ENCODE measurements at regions not wholly inside any gene's neighbourhood (a gene's known extent, or its start where the extent isn't known, plus 50 kb on each side); places are given as distances from the start of the nearest gene placed in this dataset.

DNA sequence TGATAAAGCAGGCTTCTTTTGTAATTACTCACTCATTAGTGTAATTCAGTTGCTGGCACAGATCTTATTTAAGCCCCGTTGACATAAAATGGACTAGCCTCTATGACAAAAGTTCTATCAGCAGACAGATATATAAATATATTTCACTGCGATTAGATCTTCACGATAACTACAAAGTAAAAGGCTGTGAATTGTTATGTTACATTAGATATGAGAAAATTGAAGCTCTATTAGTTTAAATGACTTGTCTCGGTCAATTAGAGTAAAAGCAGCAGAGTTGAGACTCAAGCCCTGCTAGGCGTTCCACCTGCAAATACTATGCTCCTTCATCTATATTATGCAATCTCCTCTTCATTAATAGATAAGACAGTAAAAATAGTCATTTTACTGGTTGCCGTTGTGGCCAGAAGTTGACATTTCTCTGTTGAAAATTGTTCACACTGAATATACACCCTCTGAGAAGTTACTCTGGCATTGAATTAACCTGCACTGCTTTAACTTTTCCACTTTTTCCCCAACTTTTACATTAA, 136.7 kb downstream of the DKK1 start:
- Histone ChIP-seq H2AFZ (ENCODE audit: low read depth, low read length) (no peak overlapping the region), H3F3A (ENCODE audit: insufficient read depth, low read length, poor library complexity, severe bottlenecking) (no peaks in the 10 kb centered on the region), H3K4me3 (ENCODE audit: low read length) (no peak overlapping the region), H3K79me2 (replicated peaks; ENCODE audit: insufficient read depth, low read length) (no peaks in the 10 kb centered on the region), H3K9ac (ENCODE audit: low read length) (no peak overlapping the region), H3K9me2 (ENCODE audit: insufficient read depth, low read length) (no peaks in the 10 kb centered on the region), H3K9me3 (ENCODE audit: low read length) (no peaks in the 10 kb centered on the region), H3K27me3 (ENCODE audit: insufficient read depth, low read depth, low read length) (no peaks in the 10 kb centered on the region), H3K4me2 (ENCODE audit: low read length) (no peak overlapping the region), H3K36me3 (ENCODE audit: insufficient read depth, low read length) (no peaks in the 10 kb centered on the region), H3K27ac (ENCODE audit: low read length) (no peak overlapping the region), H4K20me1 (ENCODE audit: insufficient read depth) (no peaks in the 10 kb centered on the region)
- TF ChIP-seq RAD21 (conservative IDR thresholded peaks at IDR 0.05) (no peak), TAF1 (IDR thresholded peaks at IDR 0.05; ENCODE audit: low read depth) (no peak), SMC3 (conservative IDR thresholded peaks at IDR 0.05; ENCODE audit: poor library complexity) (no peak), POLR2AphosphoS5 (IDR thresholded peaks at IDR 0.05) (no peak), EZH2 (IDR thresholded peaks at IDR 0.05; ENCODE audit: borderline replicate concordance, insufficient read depth, low read length, poor library complexity, severe bottlenecking) (no peak)

DNA sequence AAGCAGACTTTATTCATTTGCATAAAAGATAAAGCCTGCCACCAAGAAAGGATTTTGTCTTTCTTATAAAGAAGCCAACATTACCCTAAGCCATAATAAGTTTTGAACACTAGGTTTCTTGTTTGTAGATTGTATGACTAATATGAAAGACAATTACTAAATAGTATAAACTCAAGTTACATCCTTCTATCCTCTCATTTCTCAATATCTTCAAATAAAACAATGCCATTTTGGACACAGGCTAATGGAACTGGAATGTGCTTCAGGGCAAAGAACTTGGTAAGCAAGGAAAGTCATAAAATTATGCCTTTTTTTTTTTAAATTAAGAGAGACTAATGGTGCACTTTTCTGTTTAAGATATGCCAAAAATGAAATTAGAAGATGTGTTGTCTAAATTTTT, 137.7 kb downstream of the DKK1 start:
- Histone ChIP-seq H4K20me1 (ENCODE audit: insufficient read depth) (no peaks in the 10 kb centered on the region), H3K4me2 (ENCODE audit: low read length) (no peak overlapping the region), H2AFZ (ENCODE audit: low read depth, low read length) (no peak overlapping the region), H3K79me2 (replicated peaks; ENCODE audit: insufficient read depth, low read length) (no peaks in the 10 kb centered on the region), H3K36me3 (ENCODE audit: insufficient read depth, low read length) (no peaks in the 10 kb centered on the region), H3K9me2 (ENCODE audit: insufficient read depth, low read length) (no peaks in the 10 kb centered on the region), H3K9ac (ENCODE audit: low read length) (no peak overlapping the region), H3F3A (ENCODE audit: insufficient read depth, low read length, poor library complexity, severe bottlenecking) (no peaks in the 10 kb centered on the region), H3K9me3 (ENCODE audit: low read length) (no peaks in the 10 kb centered on the region), H3K27ac (ENCODE audit: low read length) (no peak overlapping the region), H3K4me3 (ENCODE audit: low read length) (no peak overlapping the region), H3K27me3 (ENCODE audit: insufficient read depth, low read depth, low read length) (no peaks in the 10 kb centered on the region)
- TF ChIP-seq, protein P1, sequence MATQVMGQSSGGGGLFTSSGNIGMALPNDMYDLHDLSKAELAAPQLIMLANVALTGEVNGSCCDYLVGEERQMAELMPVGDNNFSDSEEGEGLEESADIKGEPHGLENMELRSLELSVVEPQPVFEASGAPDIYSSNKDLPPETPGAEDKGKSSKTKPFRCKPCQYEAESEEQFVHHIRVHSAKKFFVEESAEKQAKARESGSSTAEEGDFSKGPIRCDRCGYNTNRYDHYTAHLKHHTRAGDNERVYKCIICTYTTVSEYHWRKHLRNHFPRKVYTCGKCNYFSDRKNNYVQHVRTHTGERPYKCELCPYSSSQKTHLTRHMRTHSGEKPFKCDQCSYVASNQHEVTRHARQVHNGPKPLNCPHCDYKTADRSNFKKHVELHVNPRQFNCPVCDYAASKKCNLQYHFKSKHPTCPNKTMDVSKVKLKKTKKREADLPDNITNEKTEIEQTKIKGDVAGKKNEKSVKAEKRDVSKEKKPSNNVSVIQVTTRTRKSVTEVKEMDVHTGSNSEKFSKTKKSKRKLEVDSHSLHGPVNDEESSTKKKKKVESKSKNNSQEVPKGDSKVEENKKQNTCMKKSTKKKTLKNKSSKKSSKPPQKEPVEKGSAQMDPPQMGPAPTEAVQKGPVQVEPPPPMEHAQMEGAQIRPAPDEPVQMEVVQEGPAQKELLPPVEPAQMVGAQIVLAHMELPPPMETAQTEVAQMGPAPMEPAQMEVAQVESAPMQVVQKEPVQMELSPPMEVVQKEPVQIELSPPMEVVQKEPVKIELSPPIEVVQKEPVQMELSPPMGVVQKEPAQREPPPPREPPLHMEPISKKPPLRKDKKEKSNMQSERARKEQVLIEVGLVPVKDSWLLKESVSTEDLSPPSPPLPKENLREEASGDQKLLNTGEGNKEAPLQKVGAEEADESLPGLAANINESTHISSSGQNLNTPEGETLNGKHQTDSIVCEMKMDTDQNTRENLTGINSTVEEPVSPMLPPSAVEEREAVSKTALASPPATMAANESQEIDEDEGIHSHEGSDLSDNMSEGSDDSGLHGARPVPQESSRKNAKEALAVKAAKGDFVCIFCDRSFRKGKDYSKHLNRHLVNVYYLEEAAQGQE (IDR thresholded peaks at IDR 0.05; ENCODE audit: borderline replicate concordance): no peak
- TF ChIP-seq, protein P2, sequence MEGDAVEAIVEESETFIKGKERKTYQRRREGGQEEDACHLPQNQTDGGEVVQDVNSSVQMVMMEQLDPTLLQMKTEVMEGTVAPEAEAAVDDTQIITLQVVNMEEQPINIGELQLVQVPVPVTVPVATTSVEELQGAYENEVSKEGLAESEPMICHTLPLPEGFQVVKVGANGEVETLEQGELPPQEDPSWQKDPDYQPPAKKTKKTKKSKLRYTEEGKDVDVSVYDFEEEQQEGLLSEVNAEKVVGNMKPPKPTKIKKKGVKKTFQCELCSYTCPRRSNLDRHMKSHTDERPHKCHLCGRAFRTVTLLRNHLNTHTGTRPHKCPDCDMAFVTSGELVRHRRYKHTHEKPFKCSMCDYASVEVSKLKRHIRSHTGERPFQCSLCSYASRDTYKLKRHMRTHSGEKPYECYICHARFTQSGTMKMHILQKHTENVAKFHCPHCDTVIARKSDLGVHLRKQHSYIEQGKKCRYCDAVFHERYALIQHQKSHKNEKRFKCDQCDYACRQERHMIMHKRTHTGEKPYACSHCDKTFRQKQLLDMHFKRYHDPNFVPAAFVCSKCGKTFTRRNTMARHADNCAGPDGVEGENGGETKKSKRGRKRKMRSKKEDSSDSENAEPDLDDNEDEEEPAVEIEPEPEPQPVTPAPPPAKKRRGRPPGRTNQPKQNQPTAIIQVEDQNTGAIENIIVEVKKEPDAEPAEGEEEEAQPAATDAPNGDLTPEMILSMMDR (IDR thresholded peaks at IDR 0.05; ENCODE audit: poor library complexity, severe bottlenecking): no peak
- no peak for TF ChIP-seq EP300 (conservative IDR thresholded peaks at IDR 0.05; ENCODE audit: poor library complexity, severe bottlenecking)
- TF ChIP-seq EZH2 (IDR thresholded peaks at IDR 0.05; ENCODE audit: borderline replicate concordance, insufficient read depth, low read length, poor library complexity, severe bottlenecking): no peak
- TF ChIP-seq POLR2AphosphoS5 (IDR thresholded peaks at IDR 0.05): no peak
- no peak for TF ChIP-seq MXI1 (conservative IDR thresholded peaks at IDR 0.05; ENCODE audit: poor library complexity, severe bottlenecking)
- TF ChIP-seq TAF1 (IDR thresholded peaks at IDR 0.05; ENCODE audit: low read depth): no peak
- no peak for TF ChIP-seq SMC3 (conservative IDR thresholded peaks at IDR 0.05; ENCODE audit: poor library complexity)
- no peak for TF ChIP-seq RAD21 (conservative IDR thresholded peaks at IDR 0.05)

All from neural cell (in vitro differentiated cells).